Endothelial cell of umbilical vein (primary cell): ENCODE measurements at regions not wholly inside any gene's neighbourhood (a gene's known extent, or its start where the extent isn't known, plus 50 kb on each side); places are given as distances from the start of the nearest gene placed in this dataset.

Experiments
- BruUV-seq: library from RNA; stranded (reverse); fragments of 400-500 nt; replicated peaks from 2 replicates; lab custom pipeline; 2021; lab: Mats Ljungman, UMichigan
- CTCF ChIA-PET: fragments of 300-600, 350-600 bp; sonication (Branson Sonifier 250); formaldehyde crosslinking; loops from one replicate; lab custom pipeline; 2021; ENCODE audit warnings: antibody characterized with exemption, inconsistent platforms; lab: Charles Lee
- POLR2A ChIA-PET: fragments of 300-600, 350-600 bp; sonication (Branson Sonifier 250); formaldehyde crosslinking; loops from one replicate; lab custom pipeline; 2021; ENCODE audit warnings: antibody characterized with exemption, inconsistent platforms; lab: Charles Lee
- DNase-seq: peaks from one replicate; pipeline ENCODE4 v3.0.0-alpha.2; 2011; ENCODE audit warnings: low read depth, low spot score
- FAIRE-seq: peaks from 2 replicates; lab custom pipeline; 2011; peaks lifted over from hg19 to GRCh38; lab: Jason Lieb, UNC
- H2AFZ ChIP-seq: 2 replicates; pipeline ENCODE4 v1.6.0; 2012; ENCODE audit warnings: low read depth, low read length, control low read depth, inconsistent platforms
- H3K27ac ChIP-seq: 2 replicates; pipeline ENCODE4 v1.5.1; 2011; ENCODE audit warnings: low read depth, mild to moderate bottlenecking, control low read depth, low read length, moderate library complexity; ENCODE audit not compliant: insufficient read depth
- H3K27me3 ChIP-seq, 2 experiments: 2 replicates each; pipeline versions ENCODE4 v1.6.0 to v1.6.1; 2011; ENCODE audit warnings: low read length in 2 of 2, mixed read lengths in 1 of 2; ENCODE audit not compliant: control insufficient read depth in 2 of 2, insufficient read depth in 2 of 2
- H3K36me3 ChIP-seq, 2 experiments: 2 replicates in 1 of 2; 3 replicates in 1 of 2; pipeline ENCODE4 v1.5.1; 2011; ENCODE audit warnings: low read length in 2 of 2, mild to moderate bottlenecking in 1 of 2, moderate library complexity in 1 of 2; ENCODE audit not compliant: control insufficient read depth in 2 of 2, insufficient read depth in 2 of 2; ENCODE audit errors: extremely low read depth in 1 of 2
- H3K4me1 ChIP-seq: 3 replicates; pipeline ENCODE4 v1.5.1; 2011; ENCODE audit warnings: mild to moderate bottlenecking, low read length; ENCODE audit not compliant: control insufficient read depth, insufficient read depth; ENCODE audit errors: extremely low read depth
- H3K4me2 ChIP-seq: 2 replicates; pipeline ENCODE4 v1.6.1; 2011; ENCODE audit warnings: low read length, control low read depth, mixed read lengths; ENCODE audit not compliant: insufficient read depth
- H3K4me3 ChIP-seq, 3 experiments: fragments of 200-600 bp in 1 of 3; sonication (generic), shearing (Covaris generic) in 1 of 3; replicated peaks in 1 of 3; 2 replicates each; pipeline ENCODE4 v1.5.1; 2011 to 2016; ENCODE audit warnings: control low read depth in 3 of 3, low read length in 3 of 3, mild to moderate bottlenecking in 2 of 3, inconsistent platforms in 1 of 3, low read depth in 1 of 3, moderate library complexity in 1 of 3; ENCODE audit not compliant: insufficient read depth in 1 of 3
- H3K79me2 ChIP-seq: 2 replicates; pipeline ENCODE4 v1.6.0; 2012; ENCODE audit warnings: low read length, inconsistent platforms; ENCODE audit not compliant: control insufficient read depth, insufficient read depth
- H3K9ac ChIP-seq: replicated peaks from 2 replicates; pipeline ENCODE3; 2011; ENCODE audit warnings: low read length, control low read depth; ENCODE audit not compliant: insufficient read depth; ENCODE audit errors: extremely low read depth
- H3K9me1 ChIP-seq: replicated peaks from 3 replicates; pipeline ENCODE4 v1.6.0; 2011; ENCODE audit warnings: mild to moderate bottlenecking, low read length; ENCODE audit not compliant: control insufficient read depth, insufficient read depth; ENCODE audit errors: extremely low read depth
- H3K9me3 ChIP-seq: replicated peaks from 2 replicates; pipeline ENCODE4 v1.5.1; 2012; ENCODE audit warnings: low read length, inconsistent platforms; ENCODE audit not compliant: control insufficient read depth, insufficient read depth
- H4K20me1 ChIP-seq: replicated peaks from 2 replicates; pipeline ENCODE3; 2011; ENCODE audit warnings: mild to moderate bottlenecking, low read length; ENCODE audit not compliant: control insufficient read depth, insufficient read depth; ENCODE audit errors: extremely low read depth
- CTCF ChIP-seq, 2 donors: IDR thresholded peaks; 1 replicate in 1 of 2; 2 replicates in 1 of 2; pipeline ENCODE4 v1.5.1; 2011; ENCODE audit warnings: low read length in 2 of 2, mild to moderate bottlenecking in 2 of 2, moderate library complexity in 2 of 2, control low read depth in 1 of 2, inconsistent platforms in 1 of 2, low read depth in 1 of 2; ENCODE audit not compliant: insufficient read depth in 1 of 2; ENCODE audit errors: extremely low read depth in 1 of 2
- EZH2 ChIP-seq: IDR thresholded peaks from 2 replicates; pipeline ENCODE4 v1.6.1; 2012; ENCODE audit warnings: borderline replicate concordance, low read depth, mild to moderate bottlenecking, moderate library complexity, low read length, inconsistent platforms; ENCODE audit not compliant: severe bottlenecking
- FOS ChIP-seq: IDR thresholded peaks from 2 replicates; pipeline ENCODE4 v1.6.1; 2011; ENCODE audit warnings: mild to moderate bottlenecking, low read length, moderate library complexity, borderline replicate concordance; ENCODE audit not compliant: insufficient read depth
- GATA2 ChIP-seq: IDR thresholded peaks from 2 replicates; pipeline ENCODE4 v1.7.0; 2011; ENCODE audit warnings: low read depth, mild to moderate bottlenecking, moderate library complexity, mixed read lengths, low read length; ENCODE audit not compliant: insufficient read length, insufficient read depth
- JUN ChIP-seq: IDR thresholded peaks from 2 replicates; pipeline ENCODE4 v1.6.1; 2011; ENCODE audit warnings: borderline replicate concordance, low read depth; ENCODE audit not compliant: insufficient read length, insufficient read depth
- MAX ChIP-seq: IDR thresholded peaks from 2 replicates; pipeline ENCODE4 v1.6.1; 2011; ENCODE audit not compliant: insufficient read depth, insufficient read length
- MYC ChIP-seq: IDR thresholded peaks from one replicate; pipeline ENCODE4 v1.6.1; 2011; ENCODE audit warnings: mild to moderate bottlenecking, low read depth, low read length
- POLR2A ChIP-seq: IDR thresholded peaks from 2 replicates; pipeline ENCODE4 v1.6.1; 2012; ENCODE audit warnings: low read depth, mild to moderate bottlenecking, control low read depth, low read length
- POLR2AphosphoS5 ChIP-seq: IDR thresholded peaks from 2 replicates; pipeline ENCODE4 v1.6.1; 2012; ENCODE audit warnings: low read depth, mild to moderate bottlenecking, control low read depth, low read length, moderate library complexity; ENCODE audit not compliant: insufficient read depth
- dilution Hi-C: fragments of 300-500 bp; cut with MboI; formaldehyde crosslinking; loops from one replicate; pipeline ENCODE4 v1.15.0; 2019; ENCODE audit warnings: low sequenced_read_pairs; ENCODE audit not compliant: extremely low pct_ligation_motif_present
- intact Hi-C: fragments of 100-400 bp; cut with micrococcal nuclease; formaldehyde crosslinking; loops from one replicate; pipeline ENCODE4 v1.10.0; 2022

DNA sequence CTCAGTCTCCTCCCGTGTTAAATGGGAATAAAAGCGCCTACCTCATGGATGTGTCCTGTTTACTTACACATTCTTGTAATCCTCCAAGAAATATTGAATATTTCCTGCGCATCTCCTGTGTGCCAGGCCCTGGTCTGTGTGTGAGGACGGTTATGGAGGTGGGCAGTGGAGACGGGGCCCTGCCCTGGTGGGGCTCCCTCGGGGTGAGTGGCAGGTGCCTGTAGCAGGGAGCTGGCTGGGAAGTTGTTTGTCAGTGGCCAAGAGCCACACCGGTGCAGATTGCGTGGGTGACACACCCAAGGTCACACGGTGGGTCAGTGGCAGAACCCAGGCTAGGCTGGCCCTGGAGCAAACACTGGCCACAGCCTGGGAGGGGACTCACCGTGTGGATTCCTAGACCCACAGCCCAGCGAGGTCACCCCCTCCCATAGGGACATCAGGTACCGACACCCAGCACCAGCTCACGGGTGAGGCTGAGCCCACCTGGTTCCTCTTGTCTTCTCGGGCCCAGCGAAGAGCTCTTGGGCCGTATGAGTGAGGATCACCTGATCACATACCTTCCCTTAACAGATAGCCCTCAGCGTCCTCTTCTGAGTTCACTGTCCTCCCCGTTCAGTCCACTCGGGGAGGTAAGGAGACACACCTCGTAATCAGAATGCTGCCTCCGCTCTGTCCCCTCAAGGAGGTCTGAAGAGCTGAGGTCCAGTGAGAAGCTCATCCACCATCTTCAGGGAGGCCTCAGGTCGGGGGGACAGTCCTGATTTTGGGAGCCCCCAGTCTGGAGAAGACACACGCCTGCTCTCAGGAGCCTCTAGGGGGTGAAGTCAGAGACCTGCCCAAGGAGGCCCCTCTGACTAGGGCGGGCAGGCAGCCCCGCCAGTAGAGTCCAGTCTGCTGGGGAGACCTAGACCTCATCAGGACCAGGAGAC, 349.6 kb downstream of the MATN1 start:
- Histone ChIP-seq H3K27ac (no peak overlapping the region), H3K27me3 (no peaks in the 10 kb centered on the region), H3K4me1 (no peaks in the 10 kb centered on the region), H3K9me1 (no peaks in the 10 kb centered on the region), H3K9ac (no peak overlapping the region), H3K36me3 (no peaks in the 10 kb centered on the region), H4K20me1 (no peaks in the 10 kb centered on the region), H3K79me2 (no peaks in the 10 kb centered on the region), H3K9me3 (no peaks in the 10 kb centered on the region), H3K4me2 (no peak overlapping the region), H2AFZ (no peak overlapping the region), H3K4me3 (no peak overlapping the region)
- no peak for FAIRE-seq
- ChIA-PET CTCF (no interaction called here), POLR2A (no interaction called here)
- TF ChIP-seq MAX (no peak), MYC (no peak), GATA2 (no peak)
- DNase-seq, result no peak
- intact Hi-C loops (no loop called here), dilution Hi-C loops (no loop called here)
- no TSS peak for BruUV-seq

DNA sequence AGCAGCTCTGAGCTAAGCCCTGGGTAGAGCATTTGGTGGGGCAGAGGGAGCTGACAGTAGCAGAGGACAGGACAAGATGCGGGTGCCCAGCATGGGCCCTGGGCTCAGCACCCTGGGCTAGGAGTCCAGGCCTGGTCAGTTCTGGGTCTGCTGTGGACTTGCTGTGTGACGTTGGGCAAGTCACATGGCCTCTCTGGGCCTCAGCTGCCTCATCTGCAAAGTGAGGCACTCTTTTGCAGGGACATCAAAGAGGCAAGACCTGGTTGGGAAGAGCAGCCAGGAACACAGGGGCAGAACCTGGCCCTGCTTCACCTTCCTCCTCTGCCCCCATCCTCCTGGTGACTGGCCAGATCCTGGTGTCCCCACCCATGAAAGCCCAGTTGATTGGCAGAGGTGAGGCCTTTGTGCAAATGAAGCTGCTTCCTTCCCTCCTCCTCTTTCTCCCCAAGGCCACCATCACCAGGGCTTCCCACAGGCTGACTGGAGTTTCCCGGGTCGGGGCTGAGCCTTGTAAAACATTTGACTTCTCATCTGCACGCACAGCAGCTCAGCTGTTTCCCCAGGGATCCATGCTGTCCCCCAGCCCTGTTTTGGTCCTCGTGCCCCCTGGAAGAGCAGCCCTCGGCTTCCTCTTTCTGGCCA, 350.5 kb downstream of the MATN1 start:
- CTCF ChIA-PET, result no interaction called here
- BruUV-seq, result no TSS peak

More for the DNA sequence above, 350.5 kb downstream of the MATN1 start:
- intact Hi-C loops (no loop called here), dilution Hi-C loops (no loop called here)
- Histone ChIP-seq H4K20me1 (no peaks in the 10 kb centered on the region), H2AFZ (no peak overlapping the region), H3K4me3 (no peak overlapping the region), H3K36me3 (no peaks in the 10 kb centered on the region), H3K4me2 (no peak overlapping the region), H3K9me1 (no peaks in the 10 kb centered on the region), H3K9me3 (no peaks in the 10 kb centered on the region), H3K27me3 (no peaks in the 10 kb centered on the region), H3K4me1 (no peaks in the 10 kb centered on the region), H3K79me2 (no peaks in the 10 kb centered on the region), H3K27ac (no peak overlapping the region), H3K9ac (no peak overlapping the region)
- no peak for TF ChIP-seq JUN
- TF ChIP-seq FOS, result no peak
- TF ChIP-seq POLR2A, result no peak
- no peak for TF ChIP-seq EZH2
- TF ChIP-seq GATA2, result no peak
- no peak for TF ChIP-seq POLR2AphosphoS5
- no peak for TF ChIP-seq MAX
- TF ChIP-seq MYC, result no peak
- no peak for TF ChIP-seq CTCF (IDR thresholded peaks at IDR 0.05; ENCODE audit: extremely low read depth in 1 of 2, insufficient read depth in 1 of 2, low read depth in 1 of 2, low read length in 2 of 2)
- FAIRE-seq (no peak), DNase-seq (no peak)
- POLR2A ChIA-PET, result no interaction called here
